ENCODE measurements at regions not wholly inside any gene's neighbourhood (a gene's known extent, or its start where the extent isn't known, plus 50 kb on each side); places are given as distances from the start of the nearest gene placed in this dataset.

DNA sequence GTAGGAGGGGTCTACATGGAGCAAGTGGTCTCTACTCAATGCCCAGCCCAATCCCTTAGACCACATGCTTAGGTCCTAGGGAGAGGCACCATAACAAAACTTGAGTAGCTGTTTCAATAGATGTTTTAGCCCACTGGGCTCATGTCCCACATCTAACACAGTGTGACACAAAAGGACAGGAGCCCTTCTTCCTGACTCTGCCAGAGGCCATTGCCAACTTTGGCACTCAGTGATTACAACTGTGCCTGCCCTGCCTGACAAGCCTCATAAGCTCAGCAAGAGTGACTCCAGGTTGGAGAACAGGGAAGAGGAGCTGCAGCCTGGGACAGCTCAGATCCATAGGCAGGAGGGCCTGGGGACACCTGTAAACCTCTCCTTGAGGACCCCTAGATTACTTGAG is 230.8 kb downstream of the ENC1 start:
- no peak for TF ChIP-seq CTCF (IDR thresholded peaks at IDR 0.05)
- TF ChIP-seq EP300 (IDR thresholded peaks at IDR 0.05), result no peak
- no peak for TF ChIP-seq POLR2A (IDR thresholded peaks at IDR 0.05)
- TF ChIP-seq POLR2AphosphoS5 (IDR thresholded peaks at IDR 0.05), result no peak
